Loucy (cell line): ENCODE measurements at regions not wholly inside any gene's neighbourhood (a gene's known extent, or its start where the extent isn't known, plus 50 kb on each side); places are given as distances from the start of the nearest gene placed in this dataset.
A peak's percentile ranks its signal among the peaks of the same experiment; 100 is the strongest.

Experiments used
- H2AFZ ChIP-seq: fragments of 200-600 bp; sonication (generic); 2 replicates; pipeline ENCODE4 v1.6.0; 2016; ENCODE audit warnings: antibody characterized with exemption, mild to moderate bottlenecking, low read length, moderate library complexity
- H3F3A ChIP-seq: fragments of 200-600 bp; 2 replicates; pipeline ENCODE4 v1.6.0; 2016; ENCODE audit warnings: antibody characterized with exemption, low read depth, mild to moderate bottlenecking
- H3K27me3 ChIP-seq: fragments of 200-600 bp; sonication (generic); 2 replicates; pipeline ENCODE4 v1.6.1; 2014; ENCODE audit warnings: low read length, mild to moderate bottlenecking; ENCODE audit not compliant: insufficient read depth, poor library complexity, severe bottlenecking
- H3K36me3 ChIP-seq: fragments of 200-600 bp; sonication (generic); 2 replicates; pipeline ENCODE4 v1.6.1; 2016; ENCODE audit warnings: low read length; ENCODE audit not compliant: insufficient read depth
- H3K4me1 ChIP-seq: fragments of 200-600 bp; sonication (generic); 2 replicates; pipeline ENCODE4 v1.5.1; 2014; ENCODE audit warnings: low read length, mild to moderate bottlenecking; ENCODE audit not compliant: insufficient read depth, poor library complexity, severe bottlenecking
- H3K4me2 ChIP-seq: fragments of 200-600 bp; sonication (generic); 2 replicates; pipeline ENCODE4 v1.6.0; 2014; ENCODE audit warnings: antibody characterized with exemption, low read length, low read depth, mild to moderate bottlenecking; ENCODE audit not compliant: poor library complexity, severe bottlenecking
- H3K4me3 ChIP-seq: fragments of 200-600 bp; sonication (generic); 2 replicates; pipeline ENCODE4 v1.5.1; 2014; ENCODE audit warnings: low read length, mild to moderate bottlenecking, mixed read lengths; ENCODE audit not compliant: poor library complexity, severe bottlenecking
- H3K79me2 ChIP-seq: fragments of 200-600 bp; sonication (generic); 2 replicates; pipeline ENCODE4 v1.6.1; 2014; ENCODE audit warnings: low read length; ENCODE audit not compliant: insufficient read depth
- H3K9ac ChIP-seq: fragments of 200-600 bp; sonication (generic); 2 replicates; pipeline ENCODE4 v1.6.0; 2014; ENCODE audit warnings: mild to moderate bottlenecking, low read depth, low read length, moderate library complexity; ENCODE audit not compliant: poor library complexity, severe bottlenecking
- H3K9me2 ChIP-seq: fragments of 200-600 bp; sonication (generic); replicated peaks from 2 replicates; pipeline ENCODE4 v1.6.1; 2016; ENCODE audit warnings: low read depth, low read length, mixed read lengths
- H3K9me3 ChIP-seq: fragments of 200-600 bp; sonication (generic); 2 replicates; pipeline ENCODE4 v1.6.1; 2014; ENCODE audit warnings: mild to moderate bottlenecking, antibody characterized with exemption, low read length, low read depth; ENCODE audit not compliant: insufficient read depth
- H4K20me1 ChIP-seq: fragments of 200-600 bp; sonication (generic); 2 replicates; pipeline ENCODE4 v1.6.0; 2014; ENCODE audit warnings: antibody characterized with exemption, low read length, mild to moderate bottlenecking; ENCODE audit not compliant: insufficient read depth, poor library complexity, severe bottlenecking
- EZH2phosphoT487 ChIP-seq: fragments of 200-600 bp; IDR thresholded peaks from 2 replicates; pipeline ENCODE4 v1.6.1; 2018; ENCODE audit warnings: antibody characterized with exemption, mild to moderate bottlenecking, moderate library complexity, borderline replicate concordance
- TF ChIP-seq, protein P1 (sequence below): fragments of 200-600 bp; sonication (generic); conservative IDR thresholded peaks from 2 replicates; pipeline ENCODE4 v1.5.1; 2014; ENCODE audit warnings: mild to moderate bottlenecking, antibody characterized with exemption, low read length

DNA sequence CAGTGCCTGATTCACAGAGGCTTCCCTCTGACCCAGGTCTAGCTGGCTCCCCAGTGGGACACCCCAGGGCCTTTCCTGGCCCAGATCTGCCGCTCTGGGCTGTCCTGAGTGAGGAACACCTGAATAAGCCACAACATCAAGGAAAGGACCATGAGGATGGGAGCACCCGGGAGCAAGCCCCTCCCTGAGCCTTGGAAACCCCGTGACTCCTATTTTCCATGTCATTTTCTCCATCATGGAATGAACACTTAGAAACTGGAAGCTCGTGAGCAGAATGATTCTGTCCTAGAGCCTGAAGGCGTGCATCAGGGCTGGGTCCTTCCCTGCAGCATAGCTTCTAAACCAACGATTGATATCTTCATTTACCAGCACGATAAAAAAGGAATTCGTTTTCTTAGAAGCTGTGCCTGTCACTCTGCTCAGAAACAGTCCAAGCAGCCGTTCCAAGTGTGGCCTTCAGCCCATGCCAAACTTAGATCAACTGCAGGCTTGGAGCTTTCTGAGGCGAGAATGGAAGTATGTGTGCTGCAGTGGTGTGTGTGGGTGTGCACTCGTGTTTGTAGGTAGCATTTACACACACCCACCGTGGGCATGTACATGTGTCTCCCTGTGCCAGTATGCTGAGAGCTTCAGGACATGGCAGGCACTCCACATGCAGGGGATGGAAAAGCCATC lies 83.2 kb upstream of the FOXC1 start:
- no peaks in the 10 kb centered on the region for H3K27me3 ChIP-seq
- peak overlapping the region; percentile 26 for H3K4me2 ChIP-seq
- no peak overlapping the region for H3K4me3 ChIP-seq
- H3K9me2 ChIP-seq, result no peaks in the 10 kb centered on the region
- peak overlapping the region; percentile 30 for H3K9ac ChIP-seq
- H3K79me2 ChIP-seq, result no peaks in the 10 kb centered on the region
- peak overlapping the region; percentile 57 for H2AFZ ChIP-seq
- peaks cover 43% of the 10 kb centered on the region for H3K4me1 ChIP-seq
- no peaks in the 10 kb centered on the region for H3K9me3 ChIP-seq
- no peaks in the 10 kb centered on the region for H4K20me1 ChIP-seq
- TF ChIP-seq EZH2phosphoT487, result no peak
- TF ChIP-seq, protein P1, sequence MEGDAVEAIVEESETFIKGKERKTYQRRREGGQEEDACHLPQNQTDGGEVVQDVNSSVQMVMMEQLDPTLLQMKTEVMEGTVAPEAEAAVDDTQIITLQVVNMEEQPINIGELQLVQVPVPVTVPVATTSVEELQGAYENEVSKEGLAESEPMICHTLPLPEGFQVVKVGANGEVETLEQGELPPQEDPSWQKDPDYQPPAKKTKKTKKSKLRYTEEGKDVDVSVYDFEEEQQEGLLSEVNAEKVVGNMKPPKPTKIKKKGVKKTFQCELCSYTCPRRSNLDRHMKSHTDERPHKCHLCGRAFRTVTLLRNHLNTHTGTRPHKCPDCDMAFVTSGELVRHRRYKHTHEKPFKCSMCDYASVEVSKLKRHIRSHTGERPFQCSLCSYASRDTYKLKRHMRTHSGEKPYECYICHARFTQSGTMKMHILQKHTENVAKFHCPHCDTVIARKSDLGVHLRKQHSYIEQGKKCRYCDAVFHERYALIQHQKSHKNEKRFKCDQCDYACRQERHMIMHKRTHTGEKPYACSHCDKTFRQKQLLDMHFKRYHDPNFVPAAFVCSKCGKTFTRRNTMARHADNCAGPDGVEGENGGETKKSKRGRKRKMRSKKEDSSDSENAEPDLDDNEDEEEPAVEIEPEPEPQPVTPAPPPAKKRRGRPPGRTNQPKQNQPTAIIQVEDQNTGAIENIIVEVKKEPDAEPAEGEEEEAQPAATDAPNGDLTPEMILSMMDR, result no peak
- H3F3A ChIP-seq, result no peaks in the 10 kb centered on the region
- H3K36me3 ChIP-seq, result no peaks in the 10 kb centered on the region

DNA sequence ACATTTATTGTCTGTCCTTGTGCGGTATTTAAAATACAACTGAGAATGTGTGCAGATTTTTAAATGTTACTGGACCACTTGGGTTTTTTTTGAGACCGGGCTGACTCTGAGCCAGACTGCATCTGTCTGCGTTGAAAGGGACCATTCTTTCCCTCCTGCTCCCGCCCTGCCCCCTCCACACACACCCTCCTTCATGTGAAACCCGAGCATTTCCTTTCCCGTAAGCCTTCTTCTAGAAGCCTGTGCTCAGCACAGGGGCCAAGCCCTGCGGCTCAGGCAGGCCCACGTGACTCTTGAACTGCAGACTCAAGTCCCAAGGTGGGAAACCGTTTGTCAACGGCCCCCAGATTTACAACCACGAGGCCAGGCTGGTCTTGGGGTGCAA lies 82.7 kb upstream of the FOXC1 start:
- H3K9me3 ChIP-seq, result no peaks in the 10 kb centered on the region
- peak overlapping the region; percentile 26 for H3K4me2 ChIP-seq
- no peak overlapping the region for H3K4me3 ChIP-seq
- peak overlapping the region; percentile 30 for H3K9ac ChIP-seq
- H3K79me2 ChIP-seq, result no peaks in the 10 kb centered on the region
- TF ChIP-seq EZH2phosphoT487, result no peak
- TF ChIP-seq, protein P1, result no peak
- H3F3A ChIP-seq, result no peaks in the 10 kb centered on the region
- no peaks in the 10 kb centered on the region for H3K27me3 ChIP-seq
- no peaks in the 10 kb centered on the region for H3K9me2 ChIP-seq
- no peaks in the 10 kb centered on the region for H4K20me1 ChIP-seq
- peaks cover 43% of the 10 kb centered on the region for H3K4me1 ChIP-seq
- H3K36me3 ChIP-seq, result no peaks in the 10 kb centered on the region
- peak overlapping the region; percentile 57 for H2AFZ ChIP-seq

DNA sequence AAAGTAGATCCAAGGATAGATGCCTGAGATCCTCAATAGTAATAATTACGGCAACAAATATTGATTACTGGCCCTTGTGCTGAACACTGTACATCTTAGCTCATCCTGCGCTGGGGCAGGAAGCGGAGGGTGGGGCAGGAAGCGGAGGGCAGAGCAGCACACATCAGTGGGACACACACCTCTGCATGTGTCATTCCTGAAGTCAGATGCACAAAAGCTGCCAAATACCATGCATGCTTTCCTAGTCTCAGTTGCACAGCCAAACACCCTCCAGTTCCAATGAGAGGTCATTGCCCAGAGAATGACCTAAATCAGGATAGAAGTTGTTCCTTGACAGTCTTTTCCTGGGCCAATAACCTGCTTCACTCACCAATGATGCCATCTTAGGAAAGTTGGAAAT lies 74.4 kb upstream of the FOXC1 start:
- Histone ChIP-seq H3K4me1 (peaks cover 27% of the 10 kb centered on the region), H3K9me3 (no peaks in the 10 kb centered on the region), H3K4me3 (no peak overlapping the region), H3K9me2 (no peaks in the 10 kb centered on the region), H3K9ac (no peak overlapping the region), H3K4me2 (peak overlapping the region; percentile 19), H2AFZ (no peak overlapping the region), H3F3A (0 out of 2 replicates have a peak, but pooled peaks cover 4% of the 10 kb centered on the region), H3K79me2 (no peaks in the 10 kb centered on the region), H3K27me3 (no peaks in the 10 kb centered on the region), H3K36me3 (no peaks in the 10 kb centered on the region), H4K20me1 (no peaks in the 10 kb centered on the region)
- no peak for TF ChIP-seq EZH2phosphoT487
- TF ChIP-seq, protein P1, result no peak
